Peyer's patch (tissue), 4 donors: ENCODE measurements at regions not wholly inside any gene's neighbourhood (a gene's known extent, or its start where the extent isn't known, plus 50 kb on each side); places are given as distances from the start of the nearest gene placed in this dataset.

Source experiments
- CTCF ChIP-seq, 6 experiments: fragments of 450-650 bp in 4 of 6; fragments of 200-600 bp in 2 of 6; sonication (generic) in 1 of 6; IDR thresholded peaks; one replicate each; pipeline ENCODE4 v1.5.1; 2017 to 2019; ENCODE audit warnings: antibody characterized with exemption in 6 of 6, mild to moderate bottlenecking in 3 of 6, moderate library complexity in 1 of 6
- POLR2A ChIP-seq, 2 donors: fragments of 450-650 bp; IDR thresholded peaks; one replicate each; pipeline ENCODE4 v1.5.1; 2017; ENCODE audit warnings: antibody characterized with exemption in 2 of 2, mild to moderate bottlenecking in 2 of 2, moderate library complexity in 2 of 2

GRCh38 chr2:126790987-126791780, 107.5 kb upstream of the TEX51 start:
- TF ChIP-seq CTCF (IDR thresholded peaks at IDR 0.05), result no peak
- TF ChIP-seq POLR2A (IDR thresholded peaks at IDR 0.05), result no peak
